ENCODE measurements at regions not wholly inside any gene's neighbourhood (a gene's known extent, or its start where the extent isn't known, plus 50 kb on each side); places are given as distances from the start of the nearest gene placed in this dataset.

GRCh38 chr15:63449731-63450130, 54.7 kb upstream of the USP3 start:
- intact Hi-C loops (cut with DNase I; ENCODE audit: low total_unique reads) = no loop called here
- in situ Hi-C loops (cut with MboI; ENCODE audit: low sequenced_read_pairs in 4 of 4) = no loop called here

GRCh38 chr15:63450884-63451225, 53.5 kb upstream of the USP3 start:
- H3K4me1 ChIP-seq = no peaks in the 10 kb centered on the region
- in situ Hi-C loops (cut with MboI; ENCODE audit: low sequenced_read_pairs in 4 of 4) = no loop called here
- H3K9me3 ChIP-seq = no peaks in the 10 kb centered on the region
- H3K27ac ChIP-seq = no peak overlapping the region
- TF ChIP-seq CTCF (IDR thresholded peaks at IDR 0.05 in 4 of 5, conservative IDR thresholded peaks at IDR 0.05 in 1 of 5) (no peak), POLR2A (IDR thresholded peaks at IDR 0.05) (no peak)
- no peaks in the 10 kb centered on the region for H3K36me3 ChIP-seq
- no peaks in the 10 kb centered on the region for H3K27me3 ChIP-seq
- intact Hi-C loops (cut with DNase I; ENCODE audit: low total_unique reads) = no loop called here
- no peak for DNase-seq
- ATAC-seq = no peak
- H3K4me3 ChIP-seq = no peak overlapping the region

More at GRCh38 chr15:63449731-63450130, 54.7 kb upstream of the USP3 start:
- no peaks in the 10 kb centered on the region for H3K4me1 ChIP-seq
- no peak overlapping the region for H3K27ac ChIP-seq
- ATAC-seq (no peak), DNase-seq (no peak)
- H3K36me3 ChIP-seq = no peaks in the 10 kb centered on the region
- no peak for TF ChIP-seq CTCF (IDR thresholded peaks at IDR 0.05 in 4 of 5, conservative IDR thresholded peaks at IDR 0.05 in 1 of 5)
- TF ChIP-seq POLR2A (IDR thresholded peaks at IDR 0.05) = no peak
- no peaks in the 10 kb centered on the region for H3K9me3 ChIP-seq
- H3K4me3 ChIP-seq = no peak overlapping the region
- no peaks in the 10 kb centered on the region for H3K27me3 ChIP-seq

- ATAC-seq (no peak), DNase-seq (no peak)
- TF ChIP-seq POLR2A (IDR thresholded peaks at IDR 0.05) (no peak), CTCF (IDR thresholded peaks at IDR 0.05 in 4 of 5, conservative IDR thresholded peaks at IDR 0.05 in 1 of 5) (no peak)
- intact Hi-C loops (cut with DNase I; ENCODE audit: low total_unique reads) = no loop called here
- Histone ChIP-seq H3K4me3 (no peak overlapping the region), H3K9me3 (no peaks in the 10 kb centered on the region), H3K4me1 (no peaks in the 10 kb centered on the region), H3K27ac (no peak overlapping the region), H3K27me3 (no peaks in the 10 kb centered on the region), H3K36me3 (no peaks in the 10 kb centered on the region)
- in situ Hi-C loops (cut with MboI; ENCODE audit: low sequenced_read_pairs in 4 of 4) = no loop called here
These were observed 52.6 kb upstream of the USP3 start for GRCh38 chr15:63451671-63452315.

GRCh38 chr15:63452552-63453136, 51.7 kb upstream of the USP3 start:
- in situ Hi-C loops (cut with MboI; ENCODE audit: low sequenced_read_pairs in 4 of 4) = no loop called here
- DNase-seq = no peak
- Histone ChIP-seq H3K4me3 (no peak overlapping the region), H3K36me3 (no peaks in the 10 kb centered on the region), H3K9me3 (no peaks in the 10 kb centered on the region), H3K4me1 (no peaks in the 10 kb centered on the region), H3K27ac (no peak overlapping the region), H3K27me3 (no peaks in the 10 kb centered on the region)
- ATAC-seq = no peak
- TF ChIP-seq POLR2A (IDR thresholded peaks at IDR 0.05) (no peak), CTCF (IDR thresholded peaks at IDR 0.05 in 4 of 5, conservative IDR thresholded peaks at IDR 0.05 in 1 of 5) (no peak)
- intact Hi-C loops (cut with DNase I; ENCODE audit: low total_unique reads) = no loop called here
